GM12874 (cell line): ENCODE measurements at regions not wholly inside any gene's neighbourhood (a gene's known extent, or its start where the extent isn't known, plus 50 kb on each side); places are given as distances from the start of the nearest gene placed in this dataset.

ENCODE experiments used
- TF ChIP-seq, protein P1 (sequence below): IDR thresholded peaks from 2 replicates; pipeline ENCODE4 v1.5.1; 2011; ENCODE audit warnings: low read depth, mild to moderate bottlenecking, control low read depth, low read length, moderate library complexity; ENCODE audit not compliant: insufficient read depth

GRCh38 chr2:145339646-145340045 lies 819.7 kb upstream of the ZEB2 start:
- TF ChIP-seq, protein P1, sequence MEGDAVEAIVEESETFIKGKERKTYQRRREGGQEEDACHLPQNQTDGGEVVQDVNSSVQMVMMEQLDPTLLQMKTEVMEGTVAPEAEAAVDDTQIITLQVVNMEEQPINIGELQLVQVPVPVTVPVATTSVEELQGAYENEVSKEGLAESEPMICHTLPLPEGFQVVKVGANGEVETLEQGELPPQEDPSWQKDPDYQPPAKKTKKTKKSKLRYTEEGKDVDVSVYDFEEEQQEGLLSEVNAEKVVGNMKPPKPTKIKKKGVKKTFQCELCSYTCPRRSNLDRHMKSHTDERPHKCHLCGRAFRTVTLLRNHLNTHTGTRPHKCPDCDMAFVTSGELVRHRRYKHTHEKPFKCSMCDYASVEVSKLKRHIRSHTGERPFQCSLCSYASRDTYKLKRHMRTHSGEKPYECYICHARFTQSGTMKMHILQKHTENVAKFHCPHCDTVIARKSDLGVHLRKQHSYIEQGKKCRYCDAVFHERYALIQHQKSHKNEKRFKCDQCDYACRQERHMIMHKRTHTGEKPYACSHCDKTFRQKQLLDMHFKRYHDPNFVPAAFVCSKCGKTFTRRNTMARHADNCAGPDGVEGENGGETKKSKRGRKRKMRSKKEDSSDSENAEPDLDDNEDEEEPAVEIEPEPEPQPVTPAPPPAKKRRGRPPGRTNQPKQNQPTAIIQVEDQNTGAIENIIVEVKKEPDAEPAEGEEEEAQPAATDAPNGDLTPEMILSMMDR = no peak

DNA sequence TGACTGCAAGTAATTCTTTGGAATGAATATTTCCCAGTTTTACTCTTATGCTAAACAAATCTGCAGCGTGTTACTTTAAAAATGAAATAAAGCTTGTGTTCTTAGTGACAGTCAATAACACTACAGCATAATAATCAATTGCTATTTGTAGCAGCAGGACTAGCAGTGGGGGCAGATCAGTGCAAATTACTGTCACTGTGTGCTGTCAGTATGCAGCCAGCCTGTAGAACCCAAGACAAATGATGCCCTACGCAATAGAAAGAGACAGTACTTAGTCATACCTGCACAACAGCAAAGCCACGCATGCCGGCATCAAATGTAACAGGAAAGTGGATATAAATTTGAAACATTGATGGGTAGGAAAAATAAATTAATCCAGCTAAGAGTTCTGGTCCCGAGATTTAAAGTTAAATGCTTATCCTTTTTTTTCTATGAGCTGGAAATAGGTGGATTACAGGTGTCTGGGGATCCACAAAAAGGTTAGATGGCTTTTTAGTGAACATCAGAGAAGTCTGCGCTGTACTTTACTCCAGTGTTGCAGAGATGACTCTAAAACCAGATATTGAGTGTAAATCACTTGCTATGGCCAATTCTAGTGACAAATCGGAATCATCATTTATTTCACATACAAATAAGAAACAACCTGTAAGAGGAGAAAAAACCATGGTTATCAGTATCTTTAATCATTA lies 812.4 kb upstream of the ZEB2 start:
- TF ChIP-seq, protein P1 = no peak

DNA sequence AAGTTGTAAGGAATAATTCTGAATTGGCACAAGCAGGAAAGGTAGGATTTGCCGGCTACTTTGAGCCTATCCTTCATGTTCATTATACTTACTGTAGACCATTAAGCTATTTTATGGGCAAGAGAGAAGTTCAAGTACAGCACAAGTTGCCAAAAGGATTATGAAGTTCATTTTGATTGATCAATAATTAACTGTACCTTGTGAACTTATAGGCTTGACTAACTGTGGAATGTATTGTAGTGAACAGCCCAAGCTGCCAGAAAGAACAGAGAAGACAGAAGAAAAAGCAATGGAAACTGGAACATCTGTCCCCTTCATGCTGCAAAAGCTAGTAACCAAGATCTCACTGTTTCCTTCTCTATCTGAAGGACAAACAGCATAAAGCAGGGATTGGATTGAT lies 810.1 kb upstream of the ZEB2 start:
- TF ChIP-seq, protein P1 = no peak

DNA sequence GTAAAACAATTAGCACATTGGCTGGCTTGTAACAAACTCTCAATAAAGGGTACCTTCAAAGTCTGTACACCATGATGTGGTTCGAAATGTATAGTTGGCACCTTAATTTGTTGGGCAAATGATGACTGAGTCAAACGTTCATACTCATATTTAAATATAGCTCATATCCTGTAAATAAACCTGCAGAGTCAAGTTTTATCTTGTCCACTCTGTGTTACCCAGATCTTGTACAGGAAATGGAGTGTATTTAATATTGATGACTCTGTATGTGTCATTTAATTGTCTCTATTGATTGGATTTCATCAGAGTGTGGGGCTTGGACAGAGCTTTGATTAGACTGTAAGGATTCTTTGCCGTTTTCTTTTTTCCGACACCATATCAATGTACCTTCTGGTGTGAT lies 805.6 kb upstream of the ZEB2 start:
- TF ChIP-seq, protein P1 = no peak

- TF ChIP-seq, protein P1 = no peak
Measured at GRCh38 chr2:145324748-145325147, 804.8 kb upstream of the ZEB2 start.

GRCh38 chr2:145323512-145323911 lies 803.6 kb upstream of the ZEB2 start:
- TF ChIP-seq, protein P1 = no peak

- TF ChIP-seq, protein P1 = no peak
Measured at GRCh38 chr2:145321344-145321743, 801.4 kb upstream of the ZEB2 start.

DNA sequence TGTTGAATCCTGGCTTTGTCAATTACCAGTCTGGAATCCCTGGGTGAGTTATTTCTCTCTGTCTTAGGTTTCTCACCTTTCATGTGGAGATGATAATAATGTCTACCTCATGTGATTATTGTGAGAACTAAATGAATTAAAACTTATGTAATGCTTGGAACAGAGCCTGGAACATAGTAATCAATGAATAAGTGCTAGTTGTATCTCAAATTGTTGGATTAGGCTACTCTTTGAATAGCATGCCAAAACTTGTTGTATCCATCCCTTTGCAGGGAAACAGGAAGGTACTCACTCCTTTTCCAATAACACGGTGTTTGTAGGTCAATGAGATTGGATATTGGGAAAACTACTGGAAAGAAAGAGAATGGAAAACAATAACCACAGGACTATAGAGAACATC lies 796.6 kb upstream of the ZEB2 start:
- TF ChIP-seq, protein P1 = no peak
